C4-2B (cell line): ENCODE measurements at regions not wholly inside any gene's neighbourhood (a gene's known extent, or its start where the extent isn't known, plus 50 kb on each side); places are given as distances from the start of the nearest gene placed in this dataset.

Experiments
- H3K27ac ChIP-seq: fragments of 450-650 bp; 2 replicates; pipeline ENCODE4 v1.5.1; 2017
- ZFX ChIP-seq: fragments of 450-650 bp; IDR thresholded peaks from 2 replicates; pipeline ENCODE4 v1.6.1; 2017
- TF ChIP-seq, protein P1 (sequence below): fragments of 450-650 bp; conservative IDR thresholded peaks from 2 replicates; pipeline ENCODE4 v1.5.1; 2017; ENCODE audit warnings: mild to moderate bottlenecking

GRCh38 chr1:218049641-218050040 lies 235.5 kb upstream of the RRP15 start:
- TF ChIP-seq, protein P1, sequence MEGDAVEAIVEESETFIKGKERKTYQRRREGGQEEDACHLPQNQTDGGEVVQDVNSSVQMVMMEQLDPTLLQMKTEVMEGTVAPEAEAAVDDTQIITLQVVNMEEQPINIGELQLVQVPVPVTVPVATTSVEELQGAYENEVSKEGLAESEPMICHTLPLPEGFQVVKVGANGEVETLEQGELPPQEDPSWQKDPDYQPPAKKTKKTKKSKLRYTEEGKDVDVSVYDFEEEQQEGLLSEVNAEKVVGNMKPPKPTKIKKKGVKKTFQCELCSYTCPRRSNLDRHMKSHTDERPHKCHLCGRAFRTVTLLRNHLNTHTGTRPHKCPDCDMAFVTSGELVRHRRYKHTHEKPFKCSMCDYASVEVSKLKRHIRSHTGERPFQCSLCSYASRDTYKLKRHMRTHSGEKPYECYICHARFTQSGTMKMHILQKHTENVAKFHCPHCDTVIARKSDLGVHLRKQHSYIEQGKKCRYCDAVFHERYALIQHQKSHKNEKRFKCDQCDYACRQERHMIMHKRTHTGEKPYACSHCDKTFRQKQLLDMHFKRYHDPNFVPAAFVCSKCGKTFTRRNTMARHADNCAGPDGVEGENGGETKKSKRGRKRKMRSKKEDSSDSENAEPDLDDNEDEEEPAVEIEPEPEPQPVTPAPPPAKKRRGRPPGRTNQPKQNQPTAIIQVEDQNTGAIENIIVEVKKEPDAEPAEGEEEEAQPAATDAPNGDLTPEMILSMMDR, result no peak
- no peak for TF ChIP-seq ZFX
- H3K27ac ChIP-seq, result no peak overlapping the region

- no peak overlapping the region for H3K27ac ChIP-seq
- TF ChIP-seq, protein P1, result no peak
- no peak for TF ChIP-seq ZFX
Observed at GRCh38 chr1:218058730-218059129, 226.4 kb upstream of the RRP15 start.

- no peak overlapping the region for H3K27ac ChIP-seq
- TF ChIP-seq, protein P1, result no peak
- TF ChIP-seq ZFX, result no peak
Observed at GRCh38 chr1:218064426-218064825, 220.7 kb upstream of the RRP15 start.

GRCh38 chr1:218066332-218066731 lies 218.8 kb upstream of the RRP15 start:
- TF ChIP-seq, protein P1, result no peak
- TF ChIP-seq ZFX, result no peak

DNA sequence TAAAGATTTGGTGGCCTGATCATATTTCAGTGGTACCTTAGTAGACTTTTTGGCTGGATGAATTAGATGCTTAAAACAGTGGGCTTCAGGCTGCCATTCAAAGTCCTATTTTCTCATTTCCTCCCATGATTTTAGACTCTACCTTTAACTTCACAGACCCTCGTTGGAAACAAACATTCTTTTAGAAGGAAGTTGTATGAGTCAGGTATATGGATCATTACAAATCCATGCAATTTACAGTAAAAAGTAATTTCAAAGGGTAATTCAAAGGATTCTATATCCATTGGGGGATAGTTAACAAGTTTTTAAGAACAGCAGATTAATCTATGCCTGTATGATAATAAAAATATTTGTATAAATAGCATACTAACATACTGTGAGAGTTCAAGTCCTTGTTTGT lies 216.9 kb upstream of the RRP15 start:
- TF ChIP-seq ZFX, result no peak
- TF ChIP-seq, protein P1, result no peak
- H3K27ac ChIP-seq, result no peak overlapping the region

More at GRCh38 chr1:218066332-218066731, 218.8 kb upstream of the RRP15 start:
- no peak overlapping the region for H3K27ac ChIP-seq

- no peak for TF ChIP-seq ZFX
- TF ChIP-seq, protein P1, result no peak
- H3K27ac ChIP-seq, result no peak overlapping the region
Observed at GRCh38 chr1:218069180-218069579, 215.9 kb upstream of the RRP15 start.

DNA sequence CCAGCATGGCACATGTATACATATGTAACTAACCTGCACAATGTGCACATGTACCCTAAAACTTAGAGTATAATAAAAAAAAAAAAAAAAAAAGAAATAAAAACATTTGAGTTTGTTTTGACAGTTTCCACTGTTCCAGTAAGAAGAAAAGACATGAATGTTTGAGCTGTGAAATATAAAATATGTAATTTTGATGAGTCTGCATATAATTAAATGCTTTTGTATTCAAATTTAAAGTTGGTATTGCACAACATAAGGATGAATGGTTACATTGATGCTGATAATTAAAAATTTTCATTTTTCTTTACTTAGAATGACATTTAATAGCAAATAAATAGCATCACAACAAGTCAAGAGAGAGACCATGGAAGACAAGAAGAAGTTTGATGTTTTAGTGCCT lies 212.0 kb upstream of the RRP15 start:
- TF ChIP-seq, protein P1, result no peak
- no peak for TF ChIP-seq ZFX
- H3K27ac ChIP-seq, result no peak overlapping the region
